SU-DHL-6 (cell line): ENCODE measurements at regions not wholly inside any gene's neighbourhood (a gene's known extent, or its start where the extent isn't known, plus 50 kb on each side); places are given as distances from the start of the nearest gene placed in this dataset.

Source experiments
- CTCF ChIP-seq: fragments of 200-600 bp; sonication (generic); IDR thresholded peaks from one replicate; pipeline ENCODE4 v1.5.1; 2017; ENCODE audit warnings: antibody characterized with exemption, mild to moderate bottlenecking, low read length, moderate library complexity; ENCODE audit not compliant: insufficient read depth, poor library complexity, severe bottlenecking
- EZH2phosphoT487 ChIP-seq: fragments of 200-600 bp; sonication (generic), shearing (Covaris generic); conservative IDR thresholded peaks from 2 replicates; pipeline ENCODE4 v1.6.1; 2018; ENCODE audit warnings: mild to moderate bottlenecking, antibody characterized with exemption, low read length, moderate library complexity, mixed read lengths

GRCh38 chr3:30951826-30952225, 57.4 kb upstream of the GADL1 start:
- no peak for TF ChIP-seq EZH2phosphoT487
- no peak for TF ChIP-seq CTCF
